A549 (cell line): ENCODE measurements at regions not wholly inside any gene's neighbourhood (a gene's known extent, or its start where the extent isn't known, plus 50 kb on each side); places are given as distances from the start of the nearest gene placed in this dataset.

ENCODE experiments used
- ATAC-seq, 2 experiments: fragments of 200-7000 bp in 1 of 2; fragments of >200 bp in 1 of 2; cut with Nextera tagmentation in 1 of 2; cut with Tn5 transposase in 1 of 2; 3 replicates each; pipeline versions ENCODE4 v1.8.0 to v1.9.1; 2018 to 2020; ENCODE audit warnings: mild to moderate bottlenecking in 1 of 2, moderate library complexity in 1 of 2
- CTCF ChIA-PET: fragments of 300-600 bp; sonication (Branson Sonifier 250); formaldehyde crosslinking; extraction: SDS; loops from one replicate; lab custom pipeline; 2021; ENCODE audit warnings: antibody characterized with exemption, inconsistent platforms; lab: Yijun Ruan, JAX
- POLR2A ChIA-PET: fragments of 350-600 bp; formaldehyde crosslinking; extraction: SDS; loops from one replicate; lab custom pipeline; 2021; ENCODE audit warnings: antibody characterized with exemption, inconsistent platforms; lab: Yijun Ruan, JAX
- DNase-seq, 2 experiments: peaks; one replicate each; pipeline versions ENCODE4 v3.0.0 to v3.0.0-alpha.2; 2011 to 2016; ENCODE audit warnings: low read depth in 1 of 2, low spot score in 1 of 2
- FAIRE-seq: peaks from 2 replicates; lab custom pipeline; 2011; peaks lifted over from hg19 to GRCh38; lab: Jason Lieb, UNC
- H3K27ac ChIP-seq, 2 experiments: fragments of >200 bp; sonication (Bioruptor Twin); formaldehyde crosslinking; 3 replicates each; pipeline ENCODE4 v1.5.1; 2016 to 2017
- H3K4me1 ChIP-seq: fragments of >200 bp; sonication (Bioruptor Twin); formaldehyde crosslinking; 3 replicates; pipeline ENCODE4 v1.6.1; 2016
- H3K4me2 ChIP-seq: fragments of >200 bp; sonication (Bioruptor Twin); formaldehyde crosslinking; 3 replicates; pipeline ENCODE4 v1.6.1; 2016
- H3K4me3 ChIP-seq: fragments of >200 bp; sonication (Bioruptor Twin); formaldehyde crosslinking; 3 replicates; pipeline ENCODE4 v1.5.1; 2016
- H3K9me3 ChIP-seq: fragments of >200 bp; sonication (Bioruptor Twin); formaldehyde crosslinking; 3 replicates; pipeline ENCODE4 v1.6.1; 2016
- BCL3 ChIP-seq: fragments of >200 bp; sonication (Bioruptor Twin); formaldehyde crosslinking; IDR thresholded peaks from 3 replicates; pipeline ENCODE4 v1.6.1; 2016
- CBX8 ChIP-seq: fragments of 200-600 bp; sonication (generic); IDR thresholded peaks from 2 replicates; pipeline ENCODE4 v1.6.1; 2016
- CHD2 ChIP-seq: fragments of 150-350 bp; IDR thresholded peaks from 2 replicates; pipeline ENCODE4 v1.6.1; 2014; ENCODE audit warnings: low read length; ENCODE audit not compliant: partially characterized antibody
- CTCF ChIP-seq: fragments of >200 bp; sonication (Bioruptor Twin); formaldehyde crosslinking; IDR thresholded peaks from 3 replicates; pipeline ENCODE4 v1.5.1; 2016
- EHF ChIP-seq: fragments of 250-450 bp; sonication (Bioruptor Pico); IDR thresholded peaks from 2 replicates; pipeline ENCODE4 v1.5.0; 2020; ENCODE audit warnings: mild to moderate bottlenecking
- EHMT2 ChIP-seq: fragments of 200-600 bp; sonication (generic); IDR thresholded peaks from 2 replicates; pipeline ENCODE4 v1.6.1; 2016; ENCODE audit warnings: antibody characterized with exemption, low read depth, mild to moderate bottlenecking, moderate library complexity
- FOSL2 ChIP-seq, 2 experiments: fragments of 450-650 bp in 1 of 2; fragments of >200 bp in 1 of 2; sonication (Bioruptor Twin) in 1 of 2; formaldehyde crosslinking; IDR thresholded peaks; 2 replicates each; pipeline versions ENCODE4 v1.5.0 to v1.6.1; 2016 to 2020; ENCODE audit warnings: mild to moderate bottlenecking in 1 of 2, moderate library complexity in 1 of 2
- FOXS1 ChIP-seq: fragments of 250-450 bp; sonication (Bioruptor Pico); IDR thresholded peaks from 2 replicates; pipeline ENCODE4 v1.5.0; 2020; ENCODE audit warnings: mild to moderate bottlenecking, moderate library complexity
- HEYL ChIP-seq: fragments of 250-450 bp; sonication (Bioruptor Pico); IDR thresholded peaks from 2 replicates; pipeline ENCODE4 v1.8.0; 2021; ENCODE audit warnings: mild to moderate bottlenecking, moderate library complexity
- HOXB5 ChIP-seq: fragments of 250-450 bp; sonication (Bioruptor Pico); IDR thresholded peaks from 2 replicates; pipeline ENCODE4 v1.5.0; 2020; ENCODE audit warnings: mild to moderate bottlenecking, moderate library complexity
- MYC ChIP-seq: IDR thresholded peaks from 2 replicates; pipeline ENCODE4 v1.6.1; 2012; ENCODE audit warnings: mild to moderate bottlenecking, inconsistent platforms, low read length, improper control_type of control experiment, borderline replicate concordance
- NFE2L2 ChIP-seq: fragments of 150-350 bp; conservative IDR thresholded peaks from 2 replicates; pipeline ENCODE4 v1.6.1; 2014; ENCODE audit warnings: low read length
- NR3C1 ChIP-seq: fragments of >200 bp; sonication (Bioruptor Twin); formaldehyde crosslinking; IDR thresholded peaks from 3 replicates; pipeline ENCODE4 v1.6.1; 2017
- RAD21 ChIP-seq, 2 experiments: fragments of >200 bp in 1 of 2; sonication (Bioruptor Twin) in 1 of 2; formaldehyde crosslinking in 1 of 2; IDR thresholded peaks in 1 of 2; conservative IDR thresholded peaks in 1 of 2; 2 replicates in 1 of 2; 3 replicates in 1 of 2; pipeline ENCODE4 v1.6.1; 2012 to 2018; ENCODE audit warnings: inconsistent platforms in 1 of 2
- RFX5 ChIP-seq: fragments of 450-650 bp; IDR thresholded peaks from 2 replicates; pipeline ENCODE4 v1.7.1; 2014; ENCODE audit warnings: antibody characterized with exemption, mild to moderate bottlenecking, moderate library complexity
- RNF2 ChIP-seq: fragments of 200-600 bp; sonication (generic); IDR thresholded peaks from 2 replicates; pipeline ENCODE4 v1.6.1; 2016; ENCODE audit warnings: low read depth, mild to moderate bottlenecking, antibody characterized with exemption, moderate library complexity, borderline replicate concordance
- SMC3 ChIP-seq: fragments of >200 bp; sonication (Bioruptor Twin); formaldehyde crosslinking; IDR thresholded peaks from 3 replicates; pipeline ENCODE4 v1.6.1; 2018; ENCODE audit warnings: inconsistent platforms
- USF2 ChIP-seq: fragments of 450-650 bp; IDR thresholded peaks from 2 replicates; pipeline ENCODE4 v1.6.1; 2014; ENCODE audit warnings: antibody characterized with exemption
- ZC3H11A ChIP-seq: fragments of 450-650 bp; IDR thresholded peaks from 2 replicates; pipeline ENCODE4 v1.6.1; 2014; ENCODE audit warnings: antibody characterized with exemption, mild to moderate bottlenecking
- ZFP36 ChIP-seq: fragments of 450-650 bp; IDR thresholded peaks from 2 replicates; pipeline ENCODE4 v1.6.1; 2014; ENCODE audit warnings: borderline replicate concordance; ENCODE audit not compliant: partially characterized antibody
- ZNF302 ChIP-seq: fragments of 250-450 bp; sonication (Bioruptor Pico); IDR thresholded peaks from 2 replicates; pipeline ENCODE4 v1.9.0; 2021; ENCODE audit warnings: inconsistent platforms, mild to moderate bottlenecking, moderate library complexity
- ZSCAN20 ChIP-seq: fragments of 250-450 bp; sonication (Bioruptor Pico); IDR thresholded peaks from 2 replicates; pipeline ENCODE4 v1.8.0; 2022; ENCODE audit warnings: mild to moderate bottlenecking, moderate library complexity
- WGBS: methylation state at CpG from one replicate; pipeline ENCODE4 v1.1.6; 2017; ENCODE audit errors: missing lambda C conversion rate; 5-methylcytosine and 5-hydroxymethylcytosine counted together
- TF ChIP-seq, protein P1 (sequence below): IDR thresholded peaks from 2 replicates; pipeline ENCODE4 v1.6.1; 2012
- TF ChIP-seq, protein P2 (sequence below): IDR thresholded peaks from 2 replicates; pipeline ENCODE4 v1.6.1; 2012
- TF ChIP-seq, protein P3 (sequence below): fragments of 200-600 bp; sonication (generic); IDR thresholded peaks from 2 replicates; pipeline ENCODE4 v1.6.1; 2016; ENCODE audit warnings: antibody characterized with exemption, mild to moderate bottlenecking, moderate library complexity

GRCh38 chr4:127174616-127175015 lies 458.1 kb upstream of the INTU start:
- DNase-seq (no peak), ATAC-seq (no peak), FAIRE-seq (no peak)
- H3K4me2 ChIP-seq = no peak overlapping the region
- POLR2A ChIA-PET = no interaction called here
- no peak overlapping the region for H3K4me3 ChIP-seq
- H3K9me3 ChIP-seq = no peaks in the 10 kb centered on the region
- no peaks in the 10 kb centered on the region for H3K4me1 ChIP-seq
- H3K27ac ChIP-seq = no peak overlapping the region
- 11% methylated on average over 2 of the region's 2 CpGs for WGBS
- no peak for TF ChIP-seq ZNF302 (CRISPR knock-in tag)
- no peak for TF ChIP-seq ZFP36
- no peak for TF ChIP-seq RNF2
- no peak for TF ChIP-seq BCL3
- TF ChIP-seq RAD21 (conservative IDR thresholded peaks at IDR 0.05 in 1 of 2, IDR thresholded peaks at IDR 0.05 in 1 of 2) = no peak
- no peak for TF ChIP-seq ZSCAN20 (CRISPR knock-in tag)
- TF ChIP-seq FOSL2 (IDR thresholded peaks at IDR 0.05) = no peak
- no peak for TF ChIP-seq FOSL2 (CRISPR knock-in tag; IDR thresholded peaks at IDR 0.05)
- no peak for TF ChIP-seq HOXB5
- TF ChIP-seq HEYL (CRISPR knock-in tag) = no peak
- TF ChIP-seq CHD2 = no peak
- no peak for TF ChIP-seq RFX5
- no peak for TF ChIP-seq MYC
- TF ChIP-seq EHMT2 = no peak
- no peak for TF ChIP-seq NR3C1
- no peak for TF ChIP-seq EHF (CRISPR knock-in tag)
- TF ChIP-seq, protein P1, sequence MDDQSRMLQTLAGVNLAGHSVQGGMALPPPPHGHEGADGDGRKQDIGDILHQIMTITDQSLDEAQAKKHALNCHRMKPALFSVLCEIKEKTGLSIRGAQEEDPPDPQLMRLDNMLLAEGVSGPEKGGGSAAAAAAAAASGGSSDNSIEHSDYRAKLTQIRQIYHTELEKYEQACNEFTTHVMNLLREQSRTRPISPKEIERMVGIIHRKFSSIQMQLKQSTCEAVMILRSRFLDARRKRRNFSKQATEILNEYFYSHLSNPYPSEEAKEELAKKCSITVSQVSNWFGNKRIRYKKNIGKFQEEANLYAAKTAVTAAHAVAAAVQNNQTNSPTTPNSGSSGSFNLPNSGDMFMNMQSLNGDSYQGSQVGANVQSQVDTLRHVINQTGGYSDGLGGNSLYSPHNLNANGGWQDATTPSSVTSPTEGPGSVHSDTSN = no peak
- no peak for TF ChIP-seq ZC3H11A
- TF ChIP-seq, protein P2, sequence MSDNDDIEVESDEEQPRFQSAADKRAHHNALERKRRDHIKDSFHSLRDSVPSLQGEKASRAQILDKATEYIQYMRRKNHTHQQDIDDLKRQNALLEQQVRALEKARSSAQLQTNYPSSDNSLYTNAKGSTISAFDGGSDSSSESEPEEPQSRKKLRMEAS = no peak
- TF ChIP-seq FOXS1 = no peak
- CTCF ChIA-PET = no interaction called here

- Histone ChIP-seq H3K4me3 (no peak overlapping the region), H3K9me3 (no peaks in the 10 kb centered on the region), H3K27ac (no peak overlapping the region), H3K4me1 (no peaks in the 10 kb centered on the region), H3K4me2 (no peak overlapping the region)
- TF ChIP-seq SMC3 (no peak), NFE2L2 (no peak), CBX8 (no peak)
- POLR2A ChIA-PET = no interaction called here
- CTCF ChIA-PET = no interaction called here
- 4% methylated on average over 2 of the region's 2 CpGs for WGBS
- DNase-seq (no peak), ATAC-seq (no peak), FAIRE-seq (no peak)
These were observed 453.3 kb upstream of the INTU start for GRCh38 chr4:127179256-127180087.

DNA sequence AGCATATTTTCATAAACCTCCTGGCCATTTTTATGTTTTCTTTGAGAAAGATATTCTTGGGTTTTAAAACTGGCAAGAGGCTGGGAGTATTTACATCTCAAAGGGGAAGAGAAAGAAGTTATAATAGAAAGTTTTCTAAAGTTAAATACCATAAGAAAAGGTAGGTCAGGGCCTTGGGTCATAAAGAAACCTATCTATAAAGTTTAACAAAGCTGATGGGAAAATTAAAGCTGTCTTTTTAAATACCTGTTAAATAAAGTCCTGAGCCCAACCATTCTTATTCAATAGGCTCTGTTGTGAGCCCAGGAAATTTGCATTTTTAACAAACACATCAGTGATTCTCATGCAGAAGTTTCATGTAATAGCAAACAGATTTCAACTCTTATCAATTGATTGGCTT lies 451.8 kb upstream of the INTU start:
- no peak overlapping the region for H3K27ac ChIP-seq
- ATAC-seq (no peak), FAIRE-seq (no peak), DNase-seq (no peak)
- no peaks in the 10 kb centered on the region for H3K4me1 ChIP-seq
- POLR2A ChIA-PET = no interaction called here
- no peaks in the 10 kb centered on the region for H3K9me3 ChIP-seq
- no peak overlapping the region for H3K4me2 ChIP-seq
- no peak overlapping the region for H3K4me3 ChIP-seq
- CTCF ChIA-PET = no interaction called here
- TF ChIP-seq CTCF (no peak), USF2 (no peak), NR3C1 (no peak), ZC3H11A (no peak)
- TF ChIP-seq, protein P3, sequence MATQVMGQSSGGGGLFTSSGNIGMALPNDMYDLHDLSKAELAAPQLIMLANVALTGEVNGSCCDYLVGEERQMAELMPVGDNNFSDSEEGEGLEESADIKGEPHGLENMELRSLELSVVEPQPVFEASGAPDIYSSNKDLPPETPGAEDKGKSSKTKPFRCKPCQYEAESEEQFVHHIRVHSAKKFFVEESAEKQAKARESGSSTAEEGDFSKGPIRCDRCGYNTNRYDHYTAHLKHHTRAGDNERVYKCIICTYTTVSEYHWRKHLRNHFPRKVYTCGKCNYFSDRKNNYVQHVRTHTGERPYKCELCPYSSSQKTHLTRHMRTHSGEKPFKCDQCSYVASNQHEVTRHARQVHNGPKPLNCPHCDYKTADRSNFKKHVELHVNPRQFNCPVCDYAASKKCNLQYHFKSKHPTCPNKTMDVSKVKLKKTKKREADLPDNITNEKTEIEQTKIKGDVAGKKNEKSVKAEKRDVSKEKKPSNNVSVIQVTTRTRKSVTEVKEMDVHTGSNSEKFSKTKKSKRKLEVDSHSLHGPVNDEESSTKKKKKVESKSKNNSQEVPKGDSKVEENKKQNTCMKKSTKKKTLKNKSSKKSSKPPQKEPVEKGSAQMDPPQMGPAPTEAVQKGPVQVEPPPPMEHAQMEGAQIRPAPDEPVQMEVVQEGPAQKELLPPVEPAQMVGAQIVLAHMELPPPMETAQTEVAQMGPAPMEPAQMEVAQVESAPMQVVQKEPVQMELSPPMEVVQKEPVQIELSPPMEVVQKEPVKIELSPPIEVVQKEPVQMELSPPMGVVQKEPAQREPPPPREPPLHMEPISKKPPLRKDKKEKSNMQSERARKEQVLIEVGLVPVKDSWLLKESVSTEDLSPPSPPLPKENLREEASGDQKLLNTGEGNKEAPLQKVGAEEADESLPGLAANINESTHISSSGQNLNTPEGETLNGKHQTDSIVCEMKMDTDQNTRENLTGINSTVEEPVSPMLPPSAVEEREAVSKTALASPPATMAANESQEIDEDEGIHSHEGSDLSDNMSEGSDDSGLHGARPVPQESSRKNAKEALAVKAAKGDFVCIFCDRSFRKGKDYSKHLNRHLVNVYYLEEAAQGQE = no peak
